ENCODE measurements at regions not wholly inside any gene's neighbourhood (a gene's known extent, or its start where the extent isn't known, plus 50 kb on each side); places are given as distances from the start of the nearest gene placed in this dataset.
A peak's percentile ranks its signal among the peaks of the same experiment; 100 is the strongest.
"Not testable (repeated sequence)": the region's sequence is repeated elsewhere in the genome, so short reads cannot be mapped to it uniquely, and the experiment has no call there.

- no peak for DNase-seq
Observed at GRCh38 chr11:69905611-69906452, 86.6 kb upstream of the FGF3 start.

- no peak for DNase-seq
Observed at GRCh38 chr11:69906453-69906907, 87.3 kb upstream of the FGF3 start.

GRCh38 chr11:69907611-69908010, 88.4 kb upstream of the FGF3 start:
- DNase-seq: no peak

- DNase-seq: no peak
Observed at GRCh38 chr11:69908511-69909220, 89.5 kb upstream of the FGF3 start.

GRCh38 chr11:69909561-69910518, 90.6 kb upstream of the FGF3 start:
- DNase-seq: no peak

- no peak for DNase-seq
Observed at GRCh38 chr11:69910519-69911309, 91.5 kb upstream of the FGF3 start.

- no peak for DNase-seq
Observed at GRCh38 chr11:69911310-69912160, 92.3 kb upstream of the FGF3 start.

- DNase-seq: no peak
Observed at GRCh38 chr11:69912161-69912910, 93.1 kb upstream of the FGF3 start.

GRCh38 chr11:69912911-69913451, 93.8 kb upstream of the FGF3 start:
- DNase-seq: peak in 1 of 2 experiments; percentile 22

GRCh38 chr11:69913591-69914285, 94.5 kb upstream of the FGF3 start:
- DNase-seq: no peak

- DNase-seq: no peak
Observed at GRCh38 chr11:69914286-69915150, 95.3 kb upstream of the FGF3 start.

GRCh38 chr11:69915151-69915500, 95.9 kb upstream of the FGF3 start:
- no peak for DNase-seq

GRCh38 chr11:69915501-69916250, 96.5 kb upstream of the FGF3 start:
- DNase-seq: peak; percentile 54 to 62

GRCh38 chr11:69916251-69916649, 97.0 kb upstream of the FGF3 start:
- DNase-seq: not testable (repeated sequence)

- DNase-seq: no peak
Observed at GRCh38 chr11:69916806-69917387, 97.7 kb upstream of the FGF3 start.

- DNase-seq: no peak
Observed at GRCh38 chr11:69917529-69917928, 98.3 kb upstream of the FGF3 start.

- no peak for DNase-seq
Observed at GRCh38 chr11:69918231-69918937, 99.2 kb upstream of the FGF3 start.

All from SW 1271 (cell line).